SK-N-SH (cell line): ENCODE measurements at regions not wholly inside any gene's neighbourhood (a gene's known extent, or its start where the extent isn't known, plus 50 kb on each side); places are given as distances from the start of the nearest gene placed in this dataset.

Experiments used
- CTCF ChIA-PET: fragments of 300-600, 350-600 bp; formaldehyde crosslinking; extraction: SDS; loops from one replicate; lab custom pipeline; 2021; lab: Yijun Ruan, JAX
- POLR2A ChIA-PET: fragments of 350-600 bp; sonication (Branson Sonifier 250); formaldehyde crosslinking; extraction: SDS; loops from one replicate; lab custom pipeline; 2020; ENCODE audit warnings: antibody characterized with exemption, inconsistent platforms; lab: Yijun Ruan, JAX
- DNase-seq: peaks from one replicate; pipeline ENCODE4 v3.0.0; 2012
- H2AFZ ChIP-seq: fragments of 200-600 bp; sonication (generic); 2 replicates; pipeline ENCODE4 v1.8.1; 2016; ENCODE audit warnings: antibody characterized with exemption, mild to moderate bottlenecking, low read depth
- H3F3A ChIP-seq: fragments of 200-600 bp; sonication (generic); replicated peaks from 2 replicates; pipeline ENCODE3; 2016; ENCODE audit warnings: antibody characterized with exemption, mild to moderate bottlenecking; ENCODE audit not compliant: insufficient read depth
- H3K27ac ChIP-seq, 2 experiments: fragments of 200-500 bp in 1 of 2; fragments of 200-600 bp in 1 of 2; sonication (Bioruptor generic) in 1 of 2; sonication (generic), shearing (Covaris generic) in 1 of 2; 2 replicates each; pipeline versions ENCODE4 v1.5.1 to v1.6.1; 2014 to 2016; ENCODE audit warnings: low read depth in 2 of 2, inconsistent platforms in 1 of 2, low read length in 1 of 2, mild to moderate bottlenecking in 1 of 2, mixed read lengths in 1 of 2
- H3K27me3 ChIP-seq: fragments of 200-600 bp; sonication (generic), shearing (Covaris generic); 2 replicates; pipeline ENCODE4 v1.6.1; 2016; ENCODE audit warnings: mixed run types; ENCODE audit not compliant: insufficient read depth
- H3K36me3 ChIP-seq, 2 experiments: fragments of 200-500 bp in 1 of 2; fragments of 200-600 bp in 1 of 2; sonication (Bioruptor generic) in 1 of 2; sonication (generic) in 1 of 2; replicated peaks in 1 of 2; 2 replicates each; pipeline versions ENCODE3 to v1.5.1; 2014 to 2016; ENCODE audit warnings: low read length in 1 of 2, mild to moderate bottlenecking in 1 of 2; ENCODE audit not compliant: insufficient read depth in 2 of 2, control insufficient read depth in 1 of 2
- H3K4me1 ChIP-seq, 2 experiments: fragments of 200-500 bp in 1 of 2; fragments of 200-600 bp in 1 of 2; sonication (Bioruptor generic) in 1 of 2; sonication (generic), shearing (Covaris generic) in 1 of 2; 2 replicates each; pipeline versions ENCODE4 v1.5.1 to v1.6.1; 2014 to 2016; ENCODE audit warnings: low read depth in 1 of 2, low read length in 1 of 2, mixed run types in 1 of 2; ENCODE audit not compliant: insufficient read depth in 2 of 2, control insufficient read depth in 1 of 2
- H3K4me2 ChIP-seq: fragments of 200-600 bp; sonication (generic), shearing (Covaris generic); 2 replicates; pipeline ENCODE4 v1.6.1; 2017; ENCODE audit warnings: mixed run types
- H3K4me3 ChIP-seq, 2 experiments: fragments of 200-500 bp in 1 of 2; fragments of 200-600 bp in 1 of 2; sonication (Bioruptor generic) in 1 of 2; sonication (generic), shearing (Covaris generic) in 1 of 2; 2 replicates each; pipeline versions ENCODE4 v1.5.1 to v1.8.1; 2014 to 2016; ENCODE audit warnings: low read depth in 2 of 2, inconsistent platforms in 1 of 2, low read length in 1 of 2, mild to moderate bottlenecking in 1 of 2, mixed read lengths in 1 of 2, moderate library complexity in 1 of 2
- H3K79me2 ChIP-seq: fragments of 200-600 bp; sonication (generic); 2 replicates; pipeline ENCODE4 v1.8.1; 2017; ENCODE audit warnings: mild to moderate bottlenecking; ENCODE audit not compliant: insufficient read depth
- H3K9ac ChIP-seq: fragments of 200-600 bp; sonication (generic); 2 replicates; pipeline ENCODE4 v1.6.1; 2017; ENCODE audit warnings: mixed run types
- H3K9me2 ChIP-seq: fragments of 200-600 bp; sonication (generic); 2 replicates; pipeline ENCODE4 v1.6.1; 2017; ENCODE audit warnings: mixed run types
- H3K9me3 ChIP-seq: fragments of 200-600 bp; sonication (generic); 2 replicates; pipeline ENCODE4 v1.6.1; 2017; ENCODE audit warnings: mixed run types, mild to moderate bottlenecking, moderate library complexity
- H4K20me1 ChIP-seq: fragments of 200-600 bp; sonication (generic); 2 replicates; pipeline ENCODE4 v1.6.1; 2017; ENCODE audit warnings: mild to moderate bottlenecking, mixed run types; ENCODE audit not compliant: insufficient read depth
- CTCF ChIP-seq: fragments of 200-600 bp; sonication (generic); IDR thresholded peaks from 2 replicates; pipeline ENCODE4 v1.6.1; 2017; ENCODE audit warnings: antibody characterized with exemption, mild to moderate bottlenecking, moderate library complexity
- ELF1 ChIP-seq: IDR thresholded peaks from 2 replicates; pipeline ENCODE4 v1.4.0; 2012
- EP300 ChIP-seq, 2 experiments: IDR thresholded peaks; 2 replicates each; pipeline versions ENCODE4 v1.4.0 to v1.6.1; 2012; ENCODE audit warnings: borderline replicate concordance in 1 of 2, low read depth in 1 of 2, low read length in 1 of 2
- EZH2phosphoT487 ChIP-seq: fragments of 200-600 bp; sonication (generic); IDR thresholded peaks from 2 replicates; pipeline ENCODE4 v1.6.1; 2017; ENCODE audit warnings: low read depth, mixed run types, mild to moderate bottlenecking, antibody characterized with exemption, moderate library complexity, borderline replicate concordance
- FOSL2 ChIP-seq: IDR thresholded peaks from 2 replicates; pipeline ENCODE4 v1.4.0; 2012; ENCODE audit warnings: low read depth, mild to moderate bottlenecking, moderate library complexity, borderline replicate concordance
- GABPA ChIP-seq: IDR thresholded peaks from 2 replicates; pipeline ENCODE4 v1.4.0; 2012; ENCODE audit warnings: low read depth, mild to moderate bottlenecking
- GATA2 ChIP-seq: sonication (generic); formaldehyde crosslinking; IDR thresholded peaks from 2 replicates; pipeline ENCODE4 v1.5.0; 2020; ENCODE audit warnings: mild to moderate bottlenecking, missing genetic modification reagents
- IRF3 ChIP-seq: fragments of 150-350 bp; IDR thresholded peaks from 2 replicates; pipeline ENCODE4 v1.6.1; 2016; ENCODE audit warnings: mild to moderate bottlenecking, low read depth, low read length
- JUND ChIP-seq: IDR thresholded peaks from 2 replicates; pipeline ENCODE4 v1.4.0; 2012
- MAX ChIP-seq: IDR thresholded peaks from 2 replicates; pipeline ENCODE4 v1.4.0; 2012; ENCODE audit warnings: low read depth
- MEF2A ChIP-seq: IDR thresholded peaks from 2 replicates; pipeline ENCODE4 v1.4.0; 2012; ENCODE audit warnings: low read depth, borderline replicate concordance
- MXI1 ChIP-seq: IDR thresholded peaks from 2 replicates; pipeline ENCODE4 v1.6.1; 2012; ENCODE audit warnings: mild to moderate bottlenecking, low read depth, low read length, improper control_type of control experiment
- NFIC ChIP-seq: IDR thresholded peaks from 2 replicates; pipeline ENCODE4 v1.4.0; 2012; ENCODE audit warnings: borderline replicate concordance
- NRF1 ChIP-seq: IDR thresholded peaks from 2 replicates; pipeline ENCODE4 v1.6.1; 2012; ENCODE audit warnings: low read depth, mild to moderate bottlenecking, low read length
- POLR2AphosphoS5 ChIP-seq: IDR thresholded peaks from 2 replicates; pipeline ENCODE4 v1.6.1; 2012; ENCODE audit warnings: low read depth, low read length
- RAD21 ChIP-seq: IDR thresholded peaks from 2 replicates; pipeline ENCODE4 v1.6.1; 2012; ENCODE audit warnings: mild to moderate bottlenecking, low read length
- RCOR1 ChIP-seq: fragments of 150-350 bp; IDR thresholded peaks from 2 replicates; pipeline ENCODE4 v1.6.1; 2017; ENCODE audit warnings: antibody characterized with exemption, low read length
- REST ChIP-seq: IDR thresholded peaks from 2 replicates; pipeline ENCODE4 v1.6.1; 2012; ENCODE audit warnings: mild to moderate bottlenecking, low read depth, low read length, moderate library complexity
- RFX5 ChIP-seq: IDR thresholded peaks from 2 replicates; pipeline ENCODE4 v1.6.1; 2012; ENCODE audit warnings: mild to moderate bottlenecking, improper control_type of control experiment, low read length
- RXRA ChIP-seq: IDR thresholded peaks from 2 replicates; pipeline ENCODE4 v1.4.0; 2012; ENCODE audit warnings: low read depth, mild to moderate bottlenecking, borderline replicate concordance
- TAF1 ChIP-seq: IDR thresholded peaks from 2 replicates; pipeline ENCODE4 v1.6.1; 2012; ENCODE audit warnings: low read depth, mild to moderate bottlenecking, low read length, moderate library complexity, borderline replicate concordance
- TEAD4 ChIP-seq: IDR thresholded peaks from 2 replicates; pipeline ENCODE4 v1.4.0; 2012; ENCODE audit warnings: mild to moderate bottlenecking, borderline replicate concordance; ENCODE audit not compliant: insufficient read depth
- USF1 ChIP-seq: IDR thresholded peaks from 2 replicates; pipeline ENCODE4 v1.4.0; 2012; ENCODE audit warnings: low read depth, borderline replicate concordance
- USF2 ChIP-seq: fragments of 150-350 bp; IDR thresholded peaks from 2 replicates; pipeline ENCODE4 v1.6.1; 2017; ENCODE audit warnings: antibody characterized with exemption, low read length, low read depth, borderline replicate concordance

- H3K79me2 ChIP-seq: no peaks in the 10 kb centered on the region
- peak overlapping the region; percentile 19; the same call in 1 of the 2 replicates for H3K4me2 ChIP-seq
- H3F3A ChIP-seq: peaks cover 21% of the 10 kb centered on the region
- POLR2A ChIA-PET: no interaction called here
- peak overlapping the region; percentile 61 for H3K9ac ChIP-seq
- H3K9me3 ChIP-seq: no peaks in the 10 kb centered on the region
- no peak overlapping the region for H3K4me3 ChIP-seq
- no peaks in the 10 kb centered on the region for H4K20me1 ChIP-seq
- peaks cover 14 to 35% of the 10 kb centered on the region in 2 experiments for H3K4me1 ChIP-seq
- CTCF ChIA-PET: interaction anchor here (1.2 to 2.3 kb wide), 3 partner anchors 36 to 453 kb away, joined by 3 to 8 read pairs (median 4); no protein-coding TSS in a partner anchor
- peak overlapping the region; percentile 59; the same call in 1 of the 2 replicates for H2AFZ ChIP-seq
- H3K27ac ChIP-seq: peak overlapping the region; percentile 31 to 93; a peak in 3 of 4 replicates
- DNase-seq: no peak
- H3K27me3 ChIP-seq: no peaks in the 10 kb centered on the region
- H3K9me2 ChIP-seq: no peaks in the 10 kb centered on the region
- no peaks in the 10 kb centered on the region for H3K36me3 ChIP-seq
- no peak for TF ChIP-seq EZH2phosphoT487
- TF ChIP-seq MXI1: no peak
- no peak for TF ChIP-seq RAD21
- no peak for TF ChIP-seq RFX5
- no peak for TF ChIP-seq REST
- TF ChIP-seq USF1: no peak
- TF ChIP-seq FOSL2: peak; percentile 96
- TF ChIP-seq RCOR1: no peak
- TF ChIP-seq MEF2A: no peak
- peak; percentile 69 for TF ChIP-seq TEAD4
- no peak for TF ChIP-seq IRF3
- no peak for TF ChIP-seq NRF1
- TF ChIP-seq GATA2 (CRISPR knock-in tag): no peak
- TF ChIP-seq GABPA: no peak
- peak; percentile 79 for TF ChIP-seq MAX
- TF ChIP-seq NFIC: 0 out of 2 replicates have a peak, but pooled peaks have one; percentile 25
- TF ChIP-seq TAF1: no peak
- TF ChIP-seq CTCF: no peak
- TF ChIP-seq JUND: peak; percentile 97
- TF ChIP-seq ELF1: no peak
- peak in 1 of 2 experiments; percentile 82; a peak in 1 of 4 replicates for TF ChIP-seq EP300 (IDR thresholded peaks at IDR 0.05; ENCODE audit: borderline replicate concordance in 1 of 2, low read depth in 1 of 2, low read length in 1 of 2)
- no peak for TF ChIP-seq USF2
- no peak for TF ChIP-seq POLR2AphosphoS5
- peak; percentile 29; the same call in 1 of the 2 replicates for TF ChIP-seq RXRA
These were observed 56.8 kb upstream of the GNG12 start for GRCh38 chr1:67889953-67890567.
